Endothelial cell of umbilical vein (primary cell): ENCODE measurements at regions not wholly inside any gene's neighbourhood (a gene's known extent, or its start where the extent isn't known, plus 50 kb on each side); places are given as distances from the start of the nearest gene placed in this dataset.

ENCODE experiments used
- BruUV-seq: library from RNA; stranded (reverse); fragments of 400-500 nt; replicated peaks from 2 replicates; lab custom pipeline; 2021; lab: Mats Ljungman, UMichigan
- CTCF ChIA-PET: fragments of 300-600, 350-600 bp; sonication (Branson Sonifier 250); formaldehyde crosslinking; loops from one replicate; lab custom pipeline; 2021; ENCODE audit warnings: antibody characterized with exemption, inconsistent platforms; lab: Charles Lee
- POLR2A ChIA-PET: fragments of 300-600, 350-600 bp; sonication (Branson Sonifier 250); formaldehyde crosslinking; loops from one replicate; lab custom pipeline; 2021; ENCODE audit warnings: antibody characterized with exemption, inconsistent platforms; lab: Charles Lee
- DNase-seq: peaks from one replicate; pipeline ENCODE4 v3.0.0-alpha.2; 2011; ENCODE audit warnings: low read depth, low spot score
- FAIRE-seq: peaks from 2 replicates; lab custom pipeline; 2011; peaks lifted over from hg19 to GRCh38; lab: Jason Lieb, UNC
- H2AFZ ChIP-seq: 2 replicates; pipeline ENCODE4 v1.6.0; 2012; ENCODE audit warnings: low read depth, low read length, control low read depth, inconsistent platforms
- H3K27ac ChIP-seq: 2 replicates; pipeline ENCODE4 v1.5.1; 2011; ENCODE audit warnings: low read depth, mild to moderate bottlenecking, control low read depth, low read length, moderate library complexity; ENCODE audit not compliant: insufficient read depth
- H3K27me3 ChIP-seq, 2 experiments: 2 replicates each; pipeline versions ENCODE4 v1.6.0 to v1.6.1; 2011; ENCODE audit warnings: low read length in 2 of 2, mixed read lengths in 1 of 2; ENCODE audit not compliant: control insufficient read depth in 2 of 2, insufficient read depth in 2 of 2
- H3K36me3 ChIP-seq, 2 experiments: 2 replicates in 1 of 2; 3 replicates in 1 of 2; pipeline ENCODE4 v1.5.1; 2011; ENCODE audit warnings: low read length in 2 of 2, mild to moderate bottlenecking in 1 of 2, moderate library complexity in 1 of 2; ENCODE audit not compliant: control insufficient read depth in 2 of 2, insufficient read depth in 2 of 2; ENCODE audit errors: extremely low read depth in 1 of 2
- H3K4me1 ChIP-seq: 3 replicates; pipeline ENCODE4 v1.5.1; 2011; ENCODE audit warnings: mild to moderate bottlenecking, low read length; ENCODE audit not compliant: control insufficient read depth, insufficient read depth; ENCODE audit errors: extremely low read depth
- H3K4me2 ChIP-seq: 2 replicates; pipeline ENCODE4 v1.6.1; 2011; ENCODE audit warnings: low read length, control low read depth, mixed read lengths; ENCODE audit not compliant: insufficient read depth
- H3K4me3 ChIP-seq, 3 experiments: fragments of 200-600 bp in 1 of 3; sonication (generic), shearing (Covaris generic) in 1 of 3; replicated peaks in 1 of 3; 2 replicates each; pipeline ENCODE4 v1.5.1; 2011 to 2016; ENCODE audit warnings: control low read depth in 3 of 3, low read length in 3 of 3, mild to moderate bottlenecking in 2 of 3, inconsistent platforms in 1 of 3, low read depth in 1 of 3, moderate library complexity in 1 of 3; ENCODE audit not compliant: insufficient read depth in 1 of 3
- H3K79me2 ChIP-seq: 2 replicates; pipeline ENCODE4 v1.6.0; 2012; ENCODE audit warnings: low read length, inconsistent platforms; ENCODE audit not compliant: control insufficient read depth, insufficient read depth
- H3K9ac ChIP-seq: replicated peaks from 2 replicates; pipeline ENCODE3; 2011; ENCODE audit warnings: low read length, control low read depth; ENCODE audit not compliant: insufficient read depth; ENCODE audit errors: extremely low read depth
- H3K9me1 ChIP-seq: replicated peaks from 3 replicates; pipeline ENCODE4 v1.6.0; 2011; ENCODE audit warnings: mild to moderate bottlenecking, low read length; ENCODE audit not compliant: control insufficient read depth, insufficient read depth; ENCODE audit errors: extremely low read depth
- H3K9me3 ChIP-seq: replicated peaks from 2 replicates; pipeline ENCODE4 v1.5.1; 2012; ENCODE audit warnings: low read length, inconsistent platforms; ENCODE audit not compliant: control insufficient read depth, insufficient read depth
- H4K20me1 ChIP-seq: replicated peaks from 2 replicates; pipeline ENCODE3; 2011; ENCODE audit warnings: mild to moderate bottlenecking, low read length; ENCODE audit not compliant: control insufficient read depth, insufficient read depth; ENCODE audit errors: extremely low read depth
- CTCF ChIP-seq, 2 donors: IDR thresholded peaks; 1 replicate in 1 of 2; 2 replicates in 1 of 2; pipeline ENCODE4 v1.5.1; 2011; ENCODE audit warnings: low read length in 2 of 2, mild to moderate bottlenecking in 2 of 2, moderate library complexity in 2 of 2, control low read depth in 1 of 2, inconsistent platforms in 1 of 2, low read depth in 1 of 2; ENCODE audit not compliant: insufficient read depth in 1 of 2; ENCODE audit errors: extremely low read depth in 1 of 2
- EZH2 ChIP-seq: IDR thresholded peaks from 2 replicates; pipeline ENCODE4 v1.6.1; 2012; ENCODE audit warnings: borderline replicate concordance, low read depth, mild to moderate bottlenecking, moderate library complexity, low read length, inconsistent platforms; ENCODE audit not compliant: severe bottlenecking
- FOS ChIP-seq: IDR thresholded peaks from 2 replicates; pipeline ENCODE4 v1.6.1; 2011; ENCODE audit warnings: mild to moderate bottlenecking, low read length, moderate library complexity, borderline replicate concordance; ENCODE audit not compliant: insufficient read depth
- GATA2 ChIP-seq: IDR thresholded peaks from 2 replicates; pipeline ENCODE4 v1.7.0; 2011; ENCODE audit warnings: low read depth, mild to moderate bottlenecking, moderate library complexity, mixed read lengths, low read length; ENCODE audit not compliant: insufficient read length, insufficient read depth
- JUN ChIP-seq: IDR thresholded peaks from 2 replicates; pipeline ENCODE4 v1.6.1; 2011; ENCODE audit warnings: borderline replicate concordance, low read depth; ENCODE audit not compliant: insufficient read length, insufficient read depth
- MYC ChIP-seq: IDR thresholded peaks from one replicate; pipeline ENCODE4 v1.6.1; 2011; ENCODE audit warnings: mild to moderate bottlenecking, low read depth, low read length
- POLR2A ChIP-seq: IDR thresholded peaks from 2 replicates; pipeline ENCODE4 v1.6.1; 2012; ENCODE audit warnings: low read depth, mild to moderate bottlenecking, control low read depth, low read length
- POLR2AphosphoS5 ChIP-seq: IDR thresholded peaks from 2 replicates; pipeline ENCODE4 v1.6.1; 2012; ENCODE audit warnings: low read depth, mild to moderate bottlenecking, control low read depth, low read length, moderate library complexity; ENCODE audit not compliant: insufficient read depth
- dilution Hi-C: fragments of 300-500 bp; cut with MboI; formaldehyde crosslinking; loops from one replicate; pipeline ENCODE4 v1.15.0; 2019; ENCODE audit warnings: low sequenced_read_pairs; ENCODE audit not compliant: extremely low pct_ligation_motif_present
- intact Hi-C: fragments of 100-400 bp; cut with micrococcal nuclease; formaldehyde crosslinking; loops from one replicate; pipeline ENCODE4 v1.10.0; 2022
- TF ChIP-seq, protein P1 (sequence below): IDR thresholded peaks from 2 replicates; pipeline ENCODE4 v1.6.1; 2011; ENCODE audit not compliant: insufficient read depth, insufficient read length

DNA sequence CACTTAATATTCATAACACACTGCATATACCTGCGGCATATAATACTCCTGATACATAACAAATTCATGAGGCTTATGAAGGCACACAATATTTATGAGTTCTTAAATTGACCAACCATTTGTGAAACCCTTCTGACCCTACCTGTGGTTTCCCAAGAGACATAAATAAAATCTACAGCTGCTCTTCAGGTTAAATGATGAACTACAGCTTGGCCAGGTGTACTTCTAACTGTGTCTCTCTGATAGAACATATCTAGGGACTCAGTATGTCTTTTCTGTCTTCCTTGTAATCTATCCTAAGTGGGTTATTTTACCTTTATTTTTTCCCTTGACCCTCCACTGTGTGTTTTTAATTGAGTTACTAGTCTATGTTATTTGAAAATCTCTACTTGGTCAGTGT is 189.9 kb upstream of the UFM1 start:
- ChIA-PET CTCF (no interaction called here), POLR2A (no interaction called here)
- intact Hi-C loops: no loop called here
- no peak for TF ChIP-seq FOS
- TF ChIP-seq, protein P1, sequence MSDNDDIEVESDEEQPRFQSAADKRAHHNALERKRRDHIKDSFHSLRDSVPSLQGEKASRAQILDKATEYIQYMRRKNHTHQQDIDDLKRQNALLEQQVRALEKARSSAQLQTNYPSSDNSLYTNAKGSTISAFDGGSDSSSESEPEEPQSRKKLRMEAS: no peak
- TF ChIP-seq POLR2AphosphoS5: no peak
- Histone ChIP-seq H3K4me2 (no peak overlapping the region), H3K79me2 (no peaks in the 10 kb centered on the region), H3K9me3 (no peaks in the 10 kb centered on the region), H3K27me3 (no peaks in the 10 kb centered on the region), H3K27ac (no peak overlapping the region), H3K9ac (no peak overlapping the region), H3K9me1 (no peaks in the 10 kb centered on the region), H4K20me1 (no peaks in the 10 kb centered on the region), H3K4me3 (no peak overlapping the region), H3K36me3 (no peaks in the 10 kb centered on the region), H2AFZ (no peak overlapping the region), H3K4me1 (no peaks in the 10 kb centered on the region)
- FAIRE-seq: no peak
- DNase-seq: no peak
- dilution Hi-C loops: no loop called here
- no TSS peak for BruUV-seq

DNA sequence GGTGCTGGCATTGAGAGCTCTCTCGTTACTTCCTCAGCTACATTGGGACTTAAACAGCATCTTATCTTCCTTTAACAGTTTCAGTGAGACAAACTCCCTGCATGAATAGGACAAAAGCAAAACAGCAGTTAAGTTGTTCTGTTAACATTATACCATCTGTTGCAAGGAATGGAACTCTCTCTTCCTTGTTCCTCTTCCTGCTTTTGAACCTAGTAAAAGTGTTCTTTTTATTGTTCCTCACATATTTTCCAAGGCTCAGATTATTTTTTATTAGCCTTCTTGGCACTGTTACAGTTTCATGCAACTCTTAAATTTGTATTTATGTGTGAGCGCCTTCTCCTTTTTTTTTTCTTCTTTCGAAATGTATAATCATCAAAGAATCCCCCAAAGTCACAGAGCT is 202.6 kb upstream of the UFM1 start:
- H3K27ac ChIP-seq: no peak overlapping the region
- no peaks in the 10 kb centered on the region for H3K4me1 ChIP-seq
- ChIA-PET POLR2A (no interaction called here), CTCF (interaction anchor here (1.0 kb wide), 1 partner anchor 9 kb away, joined by 3 read pairs; no protein-coding TSS in a partner anchor)
- TF ChIP-seq EZH2: no peak
- TF ChIP-seq POLR2A: no peak
- TF ChIP-seq, protein P1: no peak
- no peak for TF ChIP-seq POLR2AphosphoS5
- no peak for TF ChIP-seq CTCF (IDR thresholded peaks at IDR 0.05; ENCODE audit: extremely low read depth in 1 of 2, insufficient read depth in 1 of 2, low read depth in 1 of 2, low read length in 2 of 2)
- TF ChIP-seq JUN: no peak
- TF ChIP-seq FOS: no peak
- no peak for TF ChIP-seq GATA2
- TF ChIP-seq MYC: no peak
- H3K9ac ChIP-seq: no peak overlapping the region
- intact Hi-C loops: no loop called here
- H3K9me1 ChIP-seq: no peaks in the 10 kb centered on the region
- H3K4me3 ChIP-seq: no peak overlapping the region
- FAIRE-seq: no peak
- H3K27me3 ChIP-seq: peaks cover 0 to 2% of the 10 kb centered on the region in 2 experiments
- no peak overlapping the region for H3K4me2 ChIP-seq
- no peaks in the 10 kb centered on the region for H4K20me1 ChIP-seq
- DNase-seq: no peak
- H2AFZ ChIP-seq: no peak overlapping the region
- no peaks in the 10 kb centered on the region for H3K9me3 ChIP-seq
- no peaks in the 10 kb centered on the region for H3K79me2 ChIP-seq
- dilution Hi-C loops: no loop called here
- BruUV-seq: no TSS peak
- no peaks in the 10 kb centered on the region for H3K36me3 ChIP-seq
